ENCODE measurements at regions not wholly inside any gene's neighbourhood (a gene's known extent, or its start where the extent isn't known, plus 50 kb on each side); places are given as distances from the start of the nearest gene placed in this dataset.

GRCh38 chr1:232364654-232365382 is 265.1 kb downstream of the SIPA1L2 start:
- TF ChIP-seq GATA2 (IDR thresholded peaks at IDR 0.05; ENCODE audit: low read depth, low read length), result no peak
- TF ChIP-seq GATA3 (IDR thresholded peaks at IDR 0.05; ENCODE audit: low read depth, low read length), result no peak

DNA sequence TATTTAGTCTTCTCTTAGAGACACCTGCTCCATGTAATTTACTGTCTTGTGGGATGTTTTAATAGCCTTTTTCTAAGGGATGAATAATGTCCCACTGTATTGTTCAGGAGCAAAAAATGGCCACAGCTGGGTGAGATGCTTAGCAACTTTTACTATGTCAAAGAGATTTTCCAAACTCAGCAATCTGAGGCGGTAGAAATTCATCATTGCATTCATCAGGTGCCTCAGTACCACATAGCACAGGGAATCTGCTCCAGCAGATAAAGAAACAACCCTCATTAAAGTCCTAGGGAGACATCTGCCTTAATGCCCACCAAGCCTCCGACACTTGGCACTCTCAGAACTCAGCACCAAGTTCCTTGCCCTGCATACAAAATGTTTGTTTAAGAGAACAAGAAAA is 266.9 kb downstream of the SIPA1L2 start:
- TF ChIP-seq GATA2 (IDR thresholded peaks at IDR 0.05; ENCODE audit: low read depth, low read length) (no peak), GATA3 (IDR thresholded peaks at IDR 0.05; ENCODE audit: low read depth, low read length) (no peak)

GRCh38 chr1:232357416-232357815 is 272.5 kb downstream of the SIPA1L2 start:
- TF ChIP-seq GATA3 (IDR thresholded peaks at IDR 0.05; ENCODE audit: low read depth, low read length), result no peak
- no peak for TF ChIP-seq GATA2 (IDR thresholded peaks at IDR 0.05; ENCODE audit: low read depth, low read length)

- TF ChIP-seq GATA3 (IDR thresholded peaks at IDR 0.05; ENCODE audit: low read depth, low read length) (no peak), GATA2 (IDR thresholded peaks at IDR 0.05; ENCODE audit: low read depth, low read length) (no peak)
Observed at GRCh38 chr1:232355162-232356006, 274.5 kb downstream of the SIPA1L2 start.

- TF ChIP-seq GATA3 (IDR thresholded peaks at IDR 0.05; ENCODE audit: low read depth, low read length) (no peak), GATA2 (IDR thresholded peaks at IDR 0.05; ENCODE audit: low read depth, low read length) (no peak)
Observed at GRCh38 chr1:232353001-232353400, 276.9 kb downstream of the SIPA1L2 start.

GRCh38 chr1:232352366-232352765 is 277.6 kb downstream of the SIPA1L2 start:
- TF ChIP-seq GATA3 (IDR thresholded peaks at IDR 0.05; ENCODE audit: low read depth, low read length) (no peak), GATA2 (IDR thresholded peaks at IDR 0.05; ENCODE audit: low read depth, low read length) (no peak)

DNA sequence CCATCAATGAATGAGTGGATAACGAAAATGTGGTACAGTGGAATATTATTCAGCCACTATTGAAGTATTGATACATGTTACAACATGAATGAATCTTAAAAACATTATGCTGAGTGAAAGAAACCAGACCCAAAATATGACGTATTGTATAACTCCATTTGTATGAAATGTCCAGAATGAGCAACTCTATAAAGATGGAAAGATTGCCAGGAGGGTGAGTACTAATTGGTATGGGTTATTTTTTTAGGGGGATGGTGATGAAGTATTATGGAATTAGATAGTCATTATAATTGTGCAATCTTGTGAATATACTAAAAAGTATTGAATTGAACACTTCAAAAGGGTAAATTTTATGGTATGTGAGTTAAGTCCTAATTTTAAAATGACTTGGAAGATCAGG is 278.6 kb downstream of the SIPA1L2 start:
- TF ChIP-seq GATA2 (IDR thresholded peaks at IDR 0.05; ENCODE audit: low read depth, low read length) (no peak), GATA3 (IDR thresholded peaks at IDR 0.05; ENCODE audit: low read depth, low read length) (no peak)

DNA sequence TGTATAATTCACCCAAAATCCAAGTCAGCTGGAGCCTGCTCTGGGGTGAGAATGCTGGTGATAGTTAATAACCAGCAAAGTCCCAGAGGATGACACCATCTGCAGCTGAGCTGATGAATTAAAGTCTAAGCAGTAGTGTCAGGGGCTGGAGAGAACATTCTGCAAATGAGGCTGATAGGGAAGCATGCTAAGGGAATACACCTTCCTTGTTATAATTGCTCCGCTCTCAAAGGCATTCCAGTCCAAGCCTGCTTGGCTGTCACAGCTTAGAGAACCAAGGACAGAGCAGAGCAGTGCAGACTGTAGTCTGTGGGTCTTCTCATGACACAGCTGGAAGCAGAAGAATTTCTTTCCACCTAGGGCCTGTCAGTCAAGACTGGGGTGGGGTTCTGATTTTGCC is 283.1 kb downstream of the SIPA1L2 start:
- no peak for TF ChIP-seq GATA2 (IDR thresholded peaks at IDR 0.05; ENCODE audit: low read depth, low read length)
- TF ChIP-seq GATA3 (IDR thresholded peaks at IDR 0.05; ENCODE audit: low read depth, low read length), result no peak

DNA sequence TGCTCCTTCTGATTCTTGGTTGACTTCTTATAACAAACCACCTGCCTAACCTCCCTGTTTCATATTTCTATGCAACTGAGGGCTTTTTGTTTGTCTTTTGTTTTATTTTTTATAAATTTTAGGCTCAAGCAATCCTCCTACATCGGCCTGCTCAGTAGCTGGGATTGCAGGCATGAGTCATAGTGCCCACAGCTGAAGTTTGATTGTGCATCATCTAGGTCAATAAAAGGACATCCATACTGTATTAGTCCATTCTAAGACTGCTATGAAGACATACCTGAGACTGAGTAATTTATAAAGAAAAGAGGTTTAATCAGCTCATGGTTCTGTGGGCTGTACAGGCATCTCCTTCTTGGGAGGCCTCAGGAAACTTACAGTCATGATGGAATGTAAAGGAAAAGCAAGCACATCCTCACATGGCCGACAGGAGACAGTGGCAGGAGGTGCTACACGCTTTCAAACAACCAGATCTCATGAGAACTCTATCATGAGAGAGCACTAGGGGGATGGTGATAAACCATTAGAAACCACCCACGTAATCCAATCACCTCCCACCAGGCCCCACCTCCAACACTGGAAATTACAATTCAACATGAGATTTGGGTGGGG is 285.0 kb downstream of the SIPA1L2 start:
- TF ChIP-seq GATA3 (IDR thresholded peaks at IDR 0.05; ENCODE audit: low read depth, low read length) (no peak), GATA2 (IDR thresholded peaks at IDR 0.05; ENCODE audit: low read depth, low read length) (no peak)

DNA sequence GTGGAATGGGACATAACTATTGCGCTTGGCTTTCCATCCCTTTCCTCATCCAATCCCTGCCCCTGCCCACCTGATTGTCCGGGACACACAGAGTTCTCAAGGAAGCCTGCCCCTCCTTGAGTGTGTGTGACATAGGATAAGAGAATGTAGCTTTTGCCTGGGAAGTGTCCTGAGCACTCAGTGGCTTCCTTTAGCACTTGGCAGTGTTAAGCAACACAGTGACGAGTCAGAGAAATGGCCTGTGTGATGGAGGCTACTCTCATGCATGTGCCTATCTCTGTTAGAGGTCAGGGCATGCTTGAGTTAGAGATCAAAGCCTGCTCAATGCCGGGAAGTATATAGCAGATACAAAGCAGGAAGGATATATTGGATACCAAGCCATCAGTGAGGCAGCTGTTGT is 289.5 kb downstream of the SIPA1L2 start:
- TF ChIP-seq GATA2 (IDR thresholded peaks at IDR 0.05; ENCODE audit: low read depth, low read length), result no peak
- no peak for TF ChIP-seq GATA3 (IDR thresholded peaks at IDR 0.05; ENCODE audit: low read depth, low read length)

- TF ChIP-seq GATA2 (IDR thresholded peaks at IDR 0.05; ENCODE audit: low read depth, low read length), result no peak
- TF ChIP-seq GATA3 (IDR thresholded peaks at IDR 0.05; ENCODE audit: low read depth, low read length), result no peak
Observed at GRCh38 chr1:232339073-232339472, 290.9 kb downstream of the SIPA1L2 start.

DNA sequence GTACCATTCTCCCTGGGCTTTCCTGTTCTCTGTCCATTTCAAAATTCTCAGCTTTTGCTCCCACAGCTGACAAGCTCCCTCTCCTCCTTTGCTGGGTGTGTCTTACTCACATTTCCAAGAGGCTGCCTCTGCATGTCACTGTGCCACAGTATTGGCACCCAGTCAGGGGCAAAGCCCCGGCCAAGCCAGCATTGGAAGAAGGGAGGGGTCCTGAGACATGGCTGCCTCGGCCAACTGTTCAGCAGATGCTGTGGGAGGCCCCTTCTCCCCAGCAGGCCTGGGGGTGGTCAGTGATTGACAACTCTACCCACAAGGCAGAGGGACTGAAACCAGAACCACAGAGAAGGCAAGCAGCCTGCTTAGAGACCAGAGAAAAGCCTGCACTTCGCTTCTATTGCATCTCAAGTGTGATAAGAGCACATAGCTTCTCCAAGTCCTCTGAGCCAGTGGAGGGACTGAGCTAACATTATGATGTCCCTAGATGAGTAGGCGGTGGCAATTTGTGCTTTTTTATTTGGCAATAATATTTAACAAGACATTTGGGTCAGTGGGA is 294.1 kb downstream of the SIPA1L2 start:
- no peak for TF ChIP-seq GATA2 (IDR thresholded peaks at IDR 0.05; ENCODE audit: low read depth, low read length)

DNA sequence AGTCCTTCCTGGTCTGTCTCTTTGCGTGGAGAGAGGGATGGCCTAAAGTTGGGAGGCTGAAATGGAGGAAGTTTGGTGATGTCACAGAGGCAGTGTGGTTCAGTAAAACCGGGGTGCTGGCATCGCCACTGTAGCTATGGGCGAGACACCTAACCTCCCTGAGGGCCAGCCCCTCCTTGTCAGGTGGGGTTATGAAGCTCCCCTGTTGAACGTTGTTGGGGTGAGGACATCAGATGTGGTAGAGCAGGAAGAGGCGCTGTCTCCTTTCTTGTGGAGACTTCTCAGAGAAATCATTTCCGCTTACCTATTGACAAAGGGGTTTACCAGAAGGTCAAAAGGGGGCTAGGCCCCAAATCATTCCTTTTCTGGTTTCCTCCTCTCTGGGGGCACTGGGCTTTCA is 294.7 kb downstream of the SIPA1L2 start:
- no peak for TF ChIP-seq GATA2 (IDR thresholded peaks at IDR 0.05; ENCODE audit: low read depth, low read length)
- no peak for TF ChIP-seq GATA3 (IDR thresholded peaks at IDR 0.05; ENCODE audit: low read depth, low read length)

- no peak for TF ChIP-seq GATA2 (IDR thresholded peaks at IDR 0.05; ENCODE audit: low read depth, low read length)
- no peak for TF ChIP-seq GATA3 (IDR thresholded peaks at IDR 0.05; ENCODE audit: low read depth, low read length)
Observed at GRCh38 chr1:232334811-232335210, 295.1 kb downstream of the SIPA1L2 start.

Data from SH-SY5Y (cell line).